Large intestine (tissue), 3 donors: ENCODE measurements at regions not wholly inside any gene's neighbourhood (a gene's known extent, or its start where the extent isn't known, plus 50 kb on each side); places are given as distances from the start of the nearest gene placed in this dataset.

Experiments
- DNase-seq, 2 donors: peaks; one replicate each; pipeline versions ENCODE4 v3.0.0 to v3.0.0-alpha.2; 2013
- H3K27ac ChIP-seq: one replicate; pipeline ENCODE4 v1.5.1; 2013; ENCODE audit warnings: low read length
- H3K27me3 ChIP-seq: 2 replicates; pipeline ENCODE4 v1.6.1; 2013; ENCODE audit warnings: low read length; ENCODE audit not compliant: control insufficient read depth, insufficient read depth
- H3K36me3 ChIP-seq: 2 replicates; pipeline ENCODE4 v1.6.1; 2013; ENCODE audit warnings: low read length; ENCODE audit not compliant: control insufficient read depth, insufficient read depth
- H3K4me1 ChIP-seq: one replicate; pipeline ENCODE4 v1.6.1; 2013; ENCODE audit warnings: low read length; ENCODE audit not compliant: control insufficient read depth, insufficient read depth
- H3K4me3 ChIP-seq: one replicate; pipeline ENCODE4 v1.5.1; 2013; ENCODE audit warnings: low read length
- H3K9me3 ChIP-seq: one replicate; pipeline ENCODE4 v1.6.1; 2013; ENCODE audit warnings: mild to moderate bottlenecking, low read depth, low read length, moderate library complexity; ENCODE audit not compliant: control insufficient read depth
- WGBS: methylation state at CpG from one replicate; pipeline ENCODE4 v1.1.5; 2013; ENCODE audit warnings: low lambda C conversion rate; ENCODE audit not compliant: insufficient coverage; 5-methylcytosine and 5-hydroxymethylcytosine counted together

DNA sequence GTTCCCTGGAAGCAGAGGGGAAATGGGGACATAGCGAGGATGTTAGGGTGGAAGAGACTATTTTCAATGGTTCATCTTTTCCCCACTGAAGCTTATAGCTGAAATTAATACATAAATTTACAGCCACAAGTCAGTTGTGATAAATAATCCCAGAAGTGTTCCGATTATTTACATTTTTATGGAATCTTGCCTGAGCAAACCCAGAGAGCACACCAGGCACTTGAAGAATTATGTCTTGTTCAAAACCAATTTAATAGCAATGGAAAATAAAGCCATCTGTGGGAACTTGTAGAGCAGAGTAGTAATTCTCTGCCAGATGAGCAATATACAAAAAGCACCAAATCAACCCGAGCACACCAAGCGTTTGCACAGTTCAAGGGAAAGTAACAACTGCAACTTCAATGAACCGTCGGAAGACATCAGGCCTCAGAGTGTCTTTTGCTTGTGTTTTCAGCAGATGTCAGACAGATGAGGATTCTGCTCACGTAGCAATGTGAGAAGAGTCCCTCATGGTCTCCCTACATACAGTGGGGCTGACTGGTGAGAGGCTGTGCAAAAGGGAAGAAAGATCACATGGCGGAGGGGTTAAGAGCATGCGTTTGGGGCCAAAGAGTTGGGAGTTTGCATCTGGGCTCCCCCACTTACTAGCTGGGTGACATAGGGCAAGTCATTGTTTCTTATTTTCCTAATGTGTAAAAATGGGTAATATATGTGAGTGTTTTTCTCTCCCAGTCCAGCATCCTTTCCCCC, 148.7 kb upstream of the HS3ST2 start:
- Histone ChIP-seq H3K9me3 (no peaks in the 10 kb centered on the region), H3K27ac (no peak overlapping the region), H3K4me3 (no peak overlapping the region), H3K27me3 (peaks cover 22% of the 10 kb centered on the region), H3K36me3 (no peaks in the 10 kb centered on the region), H3K4me1 (no peaks in the 10 kb centered on the region)
- WGBS, result 74% methylated on average over 3 of the region's 9 CpGs
- DNase-seq, result no peak

DNA sequence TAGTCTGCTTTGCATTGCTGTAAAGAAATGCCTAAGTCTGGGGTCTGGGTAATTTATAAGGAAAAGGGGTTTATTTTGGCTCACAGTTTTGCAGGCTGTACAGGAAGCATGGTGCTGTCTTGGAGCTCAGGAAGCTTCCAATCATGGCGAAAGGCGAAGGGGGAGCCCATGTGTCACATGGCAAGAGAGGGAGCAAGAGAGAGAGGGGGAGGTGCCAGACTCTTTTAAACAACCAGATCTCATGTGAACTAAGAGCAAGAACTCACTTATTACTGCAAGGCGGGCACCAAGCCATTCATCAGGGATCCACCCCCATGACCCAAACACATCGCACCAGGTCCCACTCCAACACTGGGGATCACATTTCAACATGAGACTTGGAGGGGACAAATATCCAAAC, 148.2 kb upstream of the HS3ST2 start:
- H3K27ac ChIP-seq, result no peak overlapping the region
- no peaks in the 10 kb centered on the region for H3K9me3 ChIP-seq
- no peaks in the 10 kb centered on the region for H3K36me3 ChIP-seq
- no peak for DNase-seq
- H3K4me3 ChIP-seq, result no peak overlapping the region
- WGBS, result no CpG with 5 or more reads among the region's 4 CpGs
- peaks cover 25% of the 10 kb centered on the region for H3K27me3 ChIP-seq
- H3K4me1 ChIP-seq, result no peaks in the 10 kb centered on the region

- Histone ChIP-seq H3K27ac (no peak overlapping the region), H3K4me1 (no peaks in the 10 kb centered on the region), H3K4me3 (no peak overlapping the region), H3K27me3 (peaks cover 22% of the 10 kb centered on the region), H3K9me3 (no peaks in the 10 kb centered on the region), H3K36me3 (no peaks in the 10 kb centered on the region)
- WGBS, result no CpG with 5 or more reads among the region's 3 CpGs
- no peak for DNase-seq
Observed at GRCh38 chr16:22668318-22668717, 145.6 kb upstream of the HS3ST2 start.

GRCh38 chr16:22670044-22670536, 143.9 kb upstream of the HS3ST2 start:
- WGBS, result no CpG with 5 or more reads among the region's 8 CpGs
- no peak for DNase-seq
- Histone ChIP-seq H3K4me1 (no peaks in the 10 kb centered on the region), H3K9me3 (no peaks in the 10 kb centered on the region), H3K36me3 (no peaks in the 10 kb centered on the region), H3K27me3 (peaks cover 13% of the 10 kb centered on the region), H3K4me3 (no peak overlapping the region), H3K27ac (no peak overlapping the region)

GRCh38 chr16:22670551-22671041, 143.4 kb upstream of the HS3ST2 start:
- WGBS, result 61% methylated on average over 2 of the region's 7 CpGs
- no peak overlapping the region for H3K27ac ChIP-seq
- no peaks in the 10 kb centered on the region for H3K9me3 ChIP-seq
- H3K36me3 ChIP-seq, result no peaks in the 10 kb centered on the region
- H3K4me1 ChIP-seq, result no peaks in the 10 kb centered on the region
- peaks cover 9% of the 10 kb centered on the region for H3K27me3 ChIP-seq
- no peak overlapping the region for H3K4me3 ChIP-seq
- no peak for DNase-seq

- Histone ChIP-seq H3K4me3 (no peak overlapping the region), H3K27me3 (peaks cover 12% of the 10 kb centered on the region), H3K27ac (no peak overlapping the region), H3K36me3 (no peaks in the 10 kb centered on the region), H3K9me3 (no peaks in the 10 kb centered on the region), H3K4me1 (no peaks in the 10 kb centered on the region)
- no peak for DNase-seq
- 62% methylated on average over 3 of the region's 4 CpGs for WGBS
Observed at GRCh38 chr16:22671301-22672076, 142.5 kb upstream of the HS3ST2 start.

DNA sequence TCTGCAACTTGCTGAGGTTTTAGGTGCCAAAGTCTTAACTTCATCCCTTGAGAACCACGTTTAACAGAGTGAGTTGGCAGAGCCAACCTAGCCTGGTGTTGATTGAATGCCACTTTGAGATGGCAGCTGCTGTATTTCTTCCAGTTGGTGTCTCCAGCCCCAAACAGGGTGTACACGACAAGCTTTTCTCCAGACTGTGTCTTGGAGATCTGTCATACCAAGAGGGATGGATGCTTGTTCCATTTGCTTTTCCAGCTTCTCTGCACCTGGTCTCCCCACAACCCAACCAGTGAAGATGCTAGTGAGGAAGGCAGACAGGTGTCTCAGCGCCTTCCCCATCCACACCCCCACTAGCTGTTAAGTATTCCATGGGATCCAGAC, 141.1 kb upstream of the HS3ST2 start:
- no peak overlapping the region for H3K27ac ChIP-seq

GRCh38 chr16:22673421-22673831, 140.5 kb upstream of the HS3ST2 start:
- Histone ChIP-seq H3K9me3 (no peaks in the 10 kb centered on the region), H3K36me3 (no peaks in the 10 kb centered on the region), H3K27ac (no peak overlapping the region), H3K4me3 (no peak overlapping the region), H3K27me3 (peaks cover 14% of the 10 kb centered on the region), H3K4me1 (no peaks in the 10 kb centered on the region)
- DNase-seq, result no peak
- WGBS, result 60% methylated on average over 1 of the region's 2 CpGs

More for the DNA sequence above, 141.1 kb upstream of the HS3ST2 start:
- no peak overlapping the region for H3K4me3 ChIP-seq
- no peak for DNase-seq
- H3K36me3 ChIP-seq, result no peaks in the 10 kb centered on the region
- H3K9me3 ChIP-seq, result no peaks in the 10 kb centered on the region
- H3K4me1 ChIP-seq, result no peaks in the 10 kb centered on the region
- peaks cover 14% of the 10 kb centered on the region for H3K27me3 ChIP-seq
- 100% methylated on average over 2 of the region's 3 CpGs for WGBS

GRCh38 chr16:22674832-22675191, 139.2 kb upstream of the HS3ST2 start:
- no peak for DNase-seq
- 100% methylated on average over 1 of the region's 3 CpGs for WGBS

DNA sequence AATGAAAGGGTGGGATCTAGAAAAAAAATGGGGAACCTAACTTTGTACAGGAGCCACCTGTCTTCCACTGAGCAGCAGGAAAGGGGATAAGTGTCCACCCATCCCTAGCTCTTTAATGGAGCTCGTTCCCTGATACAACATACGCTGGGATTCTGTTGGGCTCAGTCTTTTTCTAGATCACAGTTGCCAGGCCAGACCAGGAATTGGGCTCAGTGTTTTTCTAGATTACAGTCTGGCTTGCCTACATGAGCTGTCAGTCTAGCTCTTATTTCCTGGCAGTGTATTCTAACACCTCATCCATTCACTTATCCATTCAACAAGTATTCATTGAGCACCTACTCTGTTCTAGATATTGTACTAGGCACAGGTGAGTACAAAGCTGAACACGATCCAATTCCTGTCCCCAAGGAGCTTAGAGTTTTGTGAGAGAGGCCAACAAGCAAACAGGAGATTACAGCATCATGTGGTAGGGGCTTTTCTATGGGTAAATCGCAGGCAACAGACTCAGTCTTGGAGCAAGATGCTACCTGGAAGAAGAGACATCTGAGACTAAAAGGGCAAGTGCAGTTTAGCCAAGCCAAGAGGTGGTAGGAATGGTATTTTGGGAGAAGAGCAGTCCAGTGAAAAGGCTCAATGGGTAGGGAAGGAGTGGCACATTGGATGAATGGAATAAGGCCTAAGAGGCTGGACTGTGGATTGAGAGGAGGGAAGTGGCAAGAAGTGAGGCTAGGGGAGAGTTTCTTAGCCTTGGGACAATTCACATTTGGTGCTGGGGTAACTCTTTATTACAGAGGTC, 138.0 kb upstream of the HS3ST2 start:
- Histone ChIP-seq H3K36me3 (no peaks in the 10 kb centered on the region), H3K4me1 (no peaks in the 10 kb centered on the region), H3K4me3 (no peak overlapping the region), H3K27ac (no peak overlapping the region), H3K27me3 (peaks cover 21% of the 10 kb centered on the region), H3K9me3 (no peaks in the 10 kb centered on the region)
- no peak for DNase-seq
- 100% methylated on average over 1 of the region's 4 CpGs for WGBS

More at GRCh38 chr16:22674832-22675191, 139.2 kb upstream of the HS3ST2 start:
- Histone ChIP-seq H3K9me3 (no peaks in the 10 kb centered on the region), H3K4me3 (no peak overlapping the region), H3K36me3 (no peaks in the 10 kb centered on the region), H3K27me3 (peaks cover 20% of the 10 kb centered on the region), H3K27ac (no peak overlapping the region), H3K4me1 (no peaks in the 10 kb centered on the region)
